ENCODE measurements at regions not wholly inside any gene's neighbourhood (a gene's known extent, or its start where the extent isn't known, plus 50 kb on each side); places are given as distances from the start of the nearest gene placed in this dataset.

- DNase-seq (no peak), ATAC-seq (ENCODE audit: low FRiP score in 2 of 2) (no peak)
- 68 to 75% methylated on average over 4 of the region's 4 CpGs for WGBS, 2 donors
- H3K27me3 ChIP-seq, result no peaks in the 10 kb centered on the region
- TF ChIP-seq POLR2A (IDR thresholded peaks at IDR 0.05) (no peak), CTCF (IDR thresholded peaks at IDR 0.05) (no peak), EP300 (IDR thresholded peaks at IDR 0.05) (no peak), POLR2AphosphoS5 (IDR thresholded peaks at IDR 0.05) (no peak)
- H3K9me3 ChIP-seq, result no peaks in the 10 kb centered on the region
- no peak overlapping the region for H3K4me3 ChIP-seq
- H3K4me1 ChIP-seq, result no peaks in the 10 kb centered on the region
- H3K27ac ChIP-seq, result no peak overlapping the region
- no peaks in the 10 kb centered on the region for H3K36me3 ChIP-seq
Measured at GRCh38 chr2:217095511-217096205, 235.8 kb upstream of the TNP1 start.

DNA sequence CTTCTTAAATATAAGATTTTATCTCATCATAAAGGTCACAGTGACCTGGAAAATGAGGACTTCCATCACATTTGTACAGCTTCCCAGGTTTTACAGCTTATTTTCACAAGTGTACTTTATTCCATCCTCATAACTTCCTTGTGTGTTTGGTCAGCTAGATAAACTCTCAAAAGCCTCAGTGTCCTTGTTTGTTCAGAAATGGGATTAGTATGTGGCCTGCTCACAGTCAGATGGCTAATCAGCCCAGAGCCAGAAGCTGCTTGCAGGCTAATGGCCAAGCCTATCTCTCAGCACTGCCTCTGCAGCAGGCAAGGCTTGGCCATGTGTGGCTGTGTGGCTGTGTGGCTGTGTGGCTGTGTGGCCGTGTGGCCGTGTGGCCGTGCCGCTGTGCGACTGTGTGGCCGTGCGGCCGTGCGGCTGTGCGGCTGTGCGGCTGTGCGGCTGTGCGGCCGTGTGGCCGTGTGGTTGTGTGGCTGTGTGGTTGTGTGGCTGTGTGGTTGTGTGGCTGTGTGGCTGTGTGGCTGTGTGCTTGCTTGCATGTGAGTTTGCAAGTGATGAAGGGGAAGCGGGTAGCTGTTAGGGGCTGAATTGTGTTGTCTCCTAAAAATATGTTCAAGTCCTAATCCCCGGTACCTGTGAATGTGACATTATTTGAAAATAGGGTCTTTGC lies 233.0 kb upstream of the TNP1 start:
- DNase-seq (no peak), ATAC-seq (ENCODE audit: low FRiP score in 2 of 2) (no peak)
- 87 to 88% methylated on average over 17 of the region's 17 CpGs for WGBS, 2 donors
- Histone ChIP-seq H3K27me3 (no peaks in the 10 kb centered on the region), H3K27ac (no peak overlapping the region), H3K9me3 (no peaks in the 10 kb centered on the region), H3K4me1 (no peaks in the 10 kb centered on the region), H3K4me3 (no peak overlapping the region), H3K36me3 (no peaks in the 10 kb centered on the region)
- TF ChIP-seq EP300 (IDR thresholded peaks at IDR 0.05) (no peak), CTCF (IDR thresholded peaks at IDR 0.05) (no peak), POLR2AphosphoS5 (IDR thresholded peaks at IDR 0.05) (no peak), POLR2A (IDR thresholded peaks at IDR 0.05) (no peak)

- no peaks in the 10 kb centered on the region for H3K4me1 ChIP-seq
- DNase-seq, result no peak
- no peak overlapping the region for H3K4me3 ChIP-seq
- no peak for ATAC-seq (ENCODE audit: low FRiP score in 2 of 2)
- TF ChIP-seq EP300 (IDR thresholded peaks at IDR 0.05) (no peak), POLR2A (IDR thresholded peaks at IDR 0.05) (no peak), CTCF (IDR thresholded peaks at IDR 0.05) (no peak), POLR2AphosphoS5 (IDR thresholded peaks at IDR 0.05) (no peak)
- H3K27me3 ChIP-seq, result no peaks in the 10 kb centered on the region
- H3K27ac ChIP-seq, result no peak overlapping the region
- H3K36me3 ChIP-seq, result no peaks in the 10 kb centered on the region
- 80 to 82% methylated on average over 3 of the region's 3 CpGs for WGBS, 2 donors
- no peaks in the 10 kb centered on the region for H3K9me3 ChIP-seq
Measured at GRCh38 chr2:217091531-217091930, 231.7 kb upstream of the TNP1 start.

- Histone ChIP-seq H3K27me3 (no peaks in the 10 kb centered on the region), H3K27ac (no peak overlapping the region), H3K4me1 (no peaks in the 10 kb centered on the region), H3K36me3 (no peaks in the 10 kb centered on the region), H3K4me3 (no peak overlapping the region), H3K9me3 (no peaks in the 10 kb centered on the region)
- ATAC-seq (ENCODE audit: low FRiP score in 2 of 2) (no peak), DNase-seq (no peak)
- WGBS, 2 donors, result 95 to 98% methylated on average over 3 of the region's 3 CpGs
- TF ChIP-seq POLR2AphosphoS5 (IDR thresholded peaks at IDR 0.05) (no peak), EP300 (IDR thresholded peaks at IDR 0.05) (no peak), CTCF (IDR thresholded peaks at IDR 0.05) (no peak), POLR2A (IDR thresholded peaks at IDR 0.05) (no peak)
Measured at GRCh38 chr2:217090884-217091283, 231.0 kb upstream of the TNP1 start.
